ENCODE measurements at regions not wholly inside any gene's neighbourhood (a gene's known extent, or its start where the extent isn't known, plus 50 kb on each side); places are given as distances from the start of the nearest gene placed in this dataset.
"Not testable (repeated sequence)": the region's sequence is repeated elsewhere in the genome, so short reads cannot be mapped to it uniquely, and the experiment has no call there.

- DNase-seq (ENCODE audit: extremely low spot score, insufficient read length, low read depth) (peak; percentile 3), FAIRE-seq (peak; percentile 57)
Observed at GRCh38 chr5:130871346-130872086, 293.5 kb downstream of the HINT1 start.

- DNase-seq (ENCODE audit: extremely low spot score, insufficient read length, low read depth) (no peak), FAIRE-seq (no peak)
Observed at GRCh38 chr5:130870691-130871090, 294.4 kb downstream of the HINT1 start.

- DNase-seq (ENCODE audit: extremely low spot score, insufficient read length, low read depth) (no peak), FAIRE-seq (no peak)
Observed at GRCh38 chr5:130868186-130868840, 296.7 kb downstream of the HINT1 start.

GRCh38 chr5:130845049-130845765, 319.8 kb downstream of the HINT1 start:
- FAIRE-seq (no peak), DNase-seq (ENCODE audit: extremely low spot score, insufficient read length, low read depth) (no peak)

GRCh38 chr5:130836729-130837649, 328.1 kb downstream of the HINT1 start:
- DNase-seq (ENCODE audit: extremely low spot score, insufficient read length, low read depth), result peak; percentile 1
- peak; percentile 63 for FAIRE-seq

GRCh38 chr5:130817598-130818384, 347.3 kb downstream of the HINT1 start:
- FAIRE-seq, result not testable (repeated sequence)

GRCh38 chr5:130815246-130815645, 349.8 kb downstream of the HINT1 start:
- no peak for FAIRE-seq
- no peak for DNase-seq (ENCODE audit: extremely low spot score, insufficient read length, low read depth)

More at GRCh38 chr5:130817598-130818384, 347.3 kb downstream of the HINT1 start:
- not testable (repeated sequence) for DNase-seq (ENCODE audit: extremely low spot score, insufficient read length, low read depth)

GRCh38 chr5:130808691-130809090, 356.4 kb downstream of the HINT1 start:
- FAIRE-seq, result no peak

GRCh38 chr5:130805648-130806047, 359.4 kb downstream of the HINT1 start:
- FAIRE-seq, result no peak
- DNase-seq (ENCODE audit: extremely low spot score, insufficient read length, low read depth), result no peak

More at GRCh38 chr5:130808691-130809090, 356.4 kb downstream of the HINT1 start:
- DNase-seq (ENCODE audit: extremely low spot score, insufficient read length, low read depth), result no peak

GRCh38 chr5:130805036-130805435, 360.0 kb downstream of the HINT1 start:
- FAIRE-seq (no peak), DNase-seq (ENCODE audit: extremely low spot score, insufficient read length, low read depth) (no peak)

- no peak for FAIRE-seq
- no peak for DNase-seq (ENCODE audit: extremely low spot score, insufficient read length, low read depth)
Observed at GRCh38 chr5:130801963-130802362, 363.1 kb downstream of the HINT1 start.

GRCh38 chr5:130799015-130799414, 366.0 kb downstream of the HINT1 start:
- FAIRE-seq, result no peak
- no peak for DNase-seq (ENCODE audit: extremely low spot score, insufficient read length, low read depth)

- FAIRE-seq (no peak), DNase-seq (ENCODE audit: extremely low spot score, insufficient read length, low read depth) (no peak)
Observed at GRCh38 chr5:130797303-130797702, 367.8 kb downstream of the HINT1 start.

- DNase-seq (ENCODE audit: extremely low spot score, insufficient read length, low read depth) (no peak), FAIRE-seq (no peak)
Observed at GRCh38 chr5:130796902-130797301, 368.2 kb downstream of the HINT1 start.

GRCh38 chr5:130796032-130796431, 369.0 kb downstream of the HINT1 start:
- FAIRE-seq, result no peak

GRCh38 chr5:130795037-130795436, 370.0 kb downstream of the HINT1 start:
- DNase-seq (ENCODE audit: extremely low spot score, insufficient read length, low read depth) (no peak), FAIRE-seq (no peak)

More at GRCh38 chr5:130796032-130796431, 369.0 kb downstream of the HINT1 start:
- no peak for DNase-seq (ENCODE audit: extremely low spot score, insufficient read length, low read depth)

GRCh38 chr5:130777794-130778193, 387.3 kb downstream of the HINT1 start:
- FAIRE-seq (no peak), DNase-seq (ENCODE audit: extremely low spot score, insufficient read length, low read depth) (no peak)

GRCh38 chr5:130773813-130774212, 391.2 kb downstream of the HINT1 start:
- FAIRE-seq, result no peak
- DNase-seq (ENCODE audit: extremely low spot score, insufficient read length, low read depth), result no peak

GRCh38 chr5:130762031-130762430, 403.0 kb downstream of the HINT1 start:
- no peak for FAIRE-seq
- no peak for DNase-seq (ENCODE audit: extremely low spot score, insufficient read length, low read depth)
